Adrenal gland (tissue), 9 donors: ENCODE measurements at regions not wholly inside any gene's neighbourhood (a gene's known extent, or its start where the extent isn't known, plus 50 kb on each side); places are given as distances from the start of the nearest gene placed in this dataset.

Experiments used
- DNase-seq, 7 donors: peaks; one replicate each; pipeline ENCODE4 v3.0.0-alpha.2; 2019 to 2020
- H3K27ac ChIP-seq, 5 donors: fragments of 200-600 bp; sonication (generic) in 4 of 5; 1 replicate in 3 of 5; 2 replicates in 2 of 5; pipeline versions ENCODE4 v1.5.1 to v1.8.0; 2016 to 2020; ENCODE audit warnings: mild to moderate bottlenecking in 1 of 5
- H3K27me3 ChIP-seq: fragments of 200-600 bp; 2 replicates; pipeline ENCODE4 v1.8.0; 2021
- H3K36me3 ChIP-seq, 2 donors: fragments of 200-600 bp; replicated peaks in 1 of 2; 1 replicate in 1 of 2; 2 replicates in 1 of 2; pipeline versions ENCODE4 v1.5.1 to v1.8.0; 2018 to 2022
- H3K4me1 ChIP-seq, 2 donors: fragments of 200-600 bp; replicated peaks in 1 of 2; 1 replicate in 1 of 2; 2 replicates in 1 of 2; pipeline versions ENCODE4 v1.5.1 to v1.8.0; 2018 to 2021
- H3K4me3 ChIP-seq, 4 donors: fragments of 200-600 bp; sonication (generic) in 3 of 4; one replicate each; pipeline ENCODE4 v1.5.1; 2016 to 2018
- H3K9me3 ChIP-seq, 3 donors: fragments of 200-600 bp; sonication (generic) in 1 of 3; replicated peaks in 1 of 3; 1 replicate in 2 of 3; 2 replicates in 1 of 3; pipeline versions ENCODE4 v1.5.1 to v1.8.0; 2016 to 2021
- CTCF ChIP-seq, 6 experiments: fragments of 450-650 bp in 4 of 6; fragments of 200-600 bp in 2 of 6; sonication (generic) in 1 of 6; IDR thresholded peaks; 1 replicate in 5 of 6; 2 replicates in 1 of 6; pipeline versions ENCODE4 v1.5.1 to v1.8.0; 2016 to 2021; ENCODE audit warnings: antibody characterized with exemption in 6 of 6, mild to moderate bottlenecking in 2 of 6, moderate library complexity in 1 of 6
- POLR2A ChIP-seq, 2 donors: fragments of 450-650 bp; IDR thresholded peaks; one replicate each; pipeline ENCODE4 v1.6.1; 2017; ENCODE audit warnings: antibody characterized with exemption in 2 of 2, mild to moderate bottlenecking in 2 of 2, moderate library complexity in 1 of 2
- WGBS, 4 donors: extraction: QIAGEN DNeasy Blood & Tissue Kit in 2 of 4; methylation state at CpG; one replicate each; pipeline versions ENCODE4 v1.1.5 to v1.1.7; 2013 to 2017; 5-methylcytosine and 5-hydroxymethylcytosine counted together
- intact Hi-C, 2 donors: fragments of 100-400 bp; cut with DNase I; formaldehyde crosslinking; loops; one replicate each; pipeline versions ENCODE4 v1.14.1 to v1.15.0; 2022 to 2023
- donor health status: healthy with polysubstance abuse.
- donor health status: Bipolar disorder and iron deficiency.
- donor health status: DM: yes; HTN: yes; CAD: no.
- donor health status: DM: no; HTN: no; CAD: no.
- donor health status: DM: no; HTN: no; CAD: no.

- Histone ChIP-seq H3K4me1 (no peaks in the 10 kb centered on the region), H3K27ac (no peak overlapping the region), H3K9me3 (no peaks in the 10 kb centered on the region), H3K36me3 (no peaks in the 10 kb centered on the region), H3K4me3 (no peak overlapping the region), H3K27me3 (no peaks in the 10 kb centered on the region)
- TF ChIP-seq CTCF (IDR thresholded peaks at IDR 0.05) (no peak), POLR2A (IDR thresholded peaks at IDR 0.05) (no peak)
- intact Hi-C loops = no loop called here
- no peak for DNase-seq
- WGBS, 4 donors = 94 to 100% (median 98%) methylated on average over 1 of the region's 1 CpG
Measured at GRCh38 chr20:54295686-54296085, 87.8 kb downstream of the PFDN4 start.

DNA sequence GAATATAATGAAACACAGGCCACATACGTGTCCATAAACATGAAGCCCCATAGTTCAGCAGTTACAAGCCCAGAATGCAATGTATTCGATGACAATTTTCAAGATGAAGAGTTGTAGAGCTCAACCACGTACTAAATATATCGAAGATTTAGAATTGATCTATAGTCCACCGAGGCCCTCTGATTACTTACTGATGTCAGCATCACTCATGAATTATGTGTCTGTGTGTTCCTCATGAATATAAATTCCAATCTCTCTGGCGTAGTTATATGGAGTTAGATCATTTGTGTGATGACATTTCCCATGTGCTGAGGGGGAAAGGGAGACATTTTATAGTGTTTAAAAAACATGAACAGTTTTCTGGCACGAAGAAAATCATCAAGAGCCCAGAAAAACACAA is 97.5 kb downstream of the PFDN4 start:
- Histone ChIP-seq H3K27me3 (peaks cover 6% of the 10 kb centered on the region), H3K36me3 (no peaks in the 10 kb centered on the region), H3K9me3 (no peaks in the 10 kb centered on the region), H3K4me1 (no peaks in the 10 kb centered on the region), H3K27ac (no peak overlapping the region), H3K4me3 (no peak overlapping the region)
- no peak for DNase-seq
- 61 to 73% (median 65%) methylated on average over 7 of the region's 7 CpGs for WGBS, 4 donors
- intact Hi-C loops = no loop called here
- TF ChIP-seq POLR2A (IDR thresholded peaks at IDR 0.05) = no peak
- TF ChIP-seq CTCF (IDR thresholded peaks at IDR 0.05) = no peak

DNA sequence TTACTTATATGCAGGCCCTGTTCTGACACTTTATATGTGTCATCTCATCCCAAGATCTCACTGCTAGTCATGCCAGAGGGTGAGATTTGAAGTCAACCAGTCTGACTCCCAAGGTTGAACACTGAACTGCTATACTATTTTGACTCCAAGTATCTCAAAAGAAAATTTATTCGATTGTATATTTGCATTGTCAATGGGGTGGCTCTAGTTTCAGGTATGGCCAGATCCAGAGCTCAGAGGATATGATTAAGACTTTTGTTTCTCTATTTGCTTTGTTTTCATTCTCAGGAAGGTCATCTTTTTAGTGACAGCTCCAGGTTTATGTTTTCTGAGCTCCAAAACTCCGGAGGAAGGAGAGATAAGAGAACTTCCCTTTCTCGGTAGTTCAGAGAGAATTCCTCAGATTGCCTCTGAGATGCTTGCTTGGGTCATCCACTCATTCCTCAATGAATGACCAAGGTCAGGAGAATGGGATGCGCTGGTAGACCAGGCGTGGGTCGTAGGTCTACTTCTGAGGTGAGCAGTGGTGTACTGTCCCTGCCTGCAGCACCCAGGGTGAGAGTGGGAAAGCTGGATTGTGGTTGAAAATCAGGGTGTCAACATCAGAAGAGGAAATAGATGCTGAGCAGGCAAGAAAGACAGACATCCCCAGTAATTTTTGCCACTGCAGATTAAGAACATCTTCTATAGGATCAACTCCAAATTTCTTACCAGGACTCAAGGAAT is 99.3 kb downstream of the PFDN4 start:
- no peak overlapping the region for H3K4me3 ChIP-seq
- no peaks in the 10 kb centered on the region for H3K4me1 ChIP-seq
- WGBS, 4 donors = 47 to 70% (median 56%) methylated on average over 6 of the region's 6 CpGs
- DNase-seq = no peak
- intact Hi-C loops = no loop called here
- TF ChIP-seq POLR2A (IDR thresholded peaks at IDR 0.05) = no peak
- TF ChIP-seq CTCF (IDR thresholded peaks at IDR 0.05) = no peak
- H3K27ac ChIP-seq = no peak overlapping the region
- no peaks in the 10 kb centered on the region for H3K36me3 ChIP-seq
- H3K27me3 ChIP-seq = peaks cover under 1% of the 10 kb centered on the region
- no peaks in the 10 kb centered on the region for H3K9me3 ChIP-seq

GRCh38 chr20:54308804-54309203 is 100.9 kb downstream of the PFDN4 start:
- H3K36me3 ChIP-seq = no peaks in the 10 kb centered on the region
- no peaks in the 10 kb centered on the region for H3K4me1 ChIP-seq
- intact Hi-C loops = no loop called here
- TF ChIP-seq POLR2A (IDR thresholded peaks at IDR 0.05) (no peak), CTCF (IDR thresholded peaks at IDR 0.05) (no peak)
- H3K4me3 ChIP-seq = no peak overlapping the region
- no peaks in the 10 kb centered on the region for H3K27me3 ChIP-seq
- no peaks in the 10 kb centered on the region for H3K9me3 ChIP-seq
- no peak for DNase-seq
- WGBS, 4 donors = 52 to 62% (median 59%) methylated on average over 4 of the region's 4 CpGs
- H3K27ac ChIP-seq = no peak overlapping the region
